Mesenchymal stem cell (in vitro differentiated cells and primary cell): ENCODE measurements at regions not wholly inside any gene's neighbourhood (a gene's known extent, or its start where the extent isn't known, plus 50 kb on each side); places are given as distances from the start of the nearest gene placed in this dataset.

ENCODE experiments used
- DNase-seq: peaks from one replicate; pipeline ENCODE4 v3.0.0-alpha.2; 2013
- H2AFZ ChIP-seq: one replicate; pipeline ENCODE4 v1.6.1; 2013; ENCODE audit warnings: low read depth, mild to moderate bottlenecking, control low read depth, inconsistent platforms, low read length, moderate library complexity
- H2AK5ac ChIP-seq: 2 replicates; pipeline ENCODE4 v1.6.1; 2013; ENCODE audit warnings: low read length, moderate library complexity, mild to moderate bottlenecking, inconsistent platforms; ENCODE audit not compliant: severe bottlenecking
- H2BK120ac ChIP-seq: one replicate; pipeline ENCODE4 v1.6.1; 2013; ENCODE audit warnings: low read depth, mild to moderate bottlenecking, inconsistent platforms, low read length, moderate library complexity
- H2BK12ac ChIP-seq, 2 experiments: one replicate each; pipeline ENCODE4 v1.6.1; 2013; ENCODE audit warnings: inconsistent platforms in 2 of 2, low read length in 2 of 2, mild to moderate bottlenecking in 2 of 2, moderate library complexity in 2 of 2, control low read depth in 1 of 2
- H2BK15ac ChIP-seq: one replicate; pipeline ENCODE4 v1.6.1; 2013; ENCODE audit warnings: mild to moderate bottlenecking, low read depth, inconsistent platforms; ENCODE audit not compliant: poor library complexity, severe bottlenecking
- H2BK5ac ChIP-seq: 2 replicates; pipeline ENCODE4 v1.6.1; 2013; ENCODE audit warnings: low read depth, mild to moderate bottlenecking, low read length, control low read depth, inconsistent platforms; ENCODE audit not compliant: poor library complexity, severe bottlenecking
- H3K14ac ChIP-seq, 2 experiments: one replicate each; pipeline ENCODE4 v1.6.1; 2013; ENCODE audit warnings: inconsistent platforms in 2 of 2, low read length in 2 of 2, control low read depth in 1 of 2, mild to moderate bottlenecking in 1 of 2, moderate library complexity in 1 of 2
- H3K18ac ChIP-seq, 2 experiments: one replicate each; pipeline ENCODE4 v1.6.1; 2013; ENCODE audit warnings: inconsistent platforms in 2 of 2, low read length in 2 of 2, control low read depth in 1 of 2, low read depth in 1 of 2, mild to moderate bottlenecking in 1 of 2
- H3K23ac ChIP-seq, 2 experiments: one replicate each; pipeline ENCODE4 v1.6.1; 2013; ENCODE audit warnings: inconsistent platforms in 2 of 2, low read length in 2 of 2, mild to moderate bottlenecking in 2 of 2, moderate library complexity in 2 of 2, control low read depth in 1 of 2
- H3K27ac ChIP-seq: 2 replicates; pipeline ENCODE4 v1.5.1; 2013; ENCODE audit warnings: mild to moderate bottlenecking, moderate library complexity, low read length, control low read depth, inconsistent platforms; ENCODE audit not compliant: poor library complexity, severe bottlenecking
- H3K27me3 ChIP-seq, 2 experiments: 2 replicates each; pipeline versions ENCODE4 v1.6.1 to v1.7.0; 2013; ENCODE audit warnings: low read length in 2 of 2, mild to moderate bottlenecking in 2 of 2, moderate library complexity in 2 of 2, control low read depth in 1 of 2, inconsistent platforms in 1 of 2; ENCODE audit not compliant: control insufficient read depth in 1 of 2, insufficient read depth in 1 of 2
- H3K36me3 ChIP-seq, 2 experiments: 2 replicates each; pipeline versions ENCODE4 v1.6.1 to v1.7.0; 2013; ENCODE audit warnings: low read length in 2 of 2, control low read depth in 1 of 2, inconsistent platforms in 1 of 2, low read depth in 1 of 2, mild to moderate bottlenecking in 1 of 2; ENCODE audit not compliant: insufficient read depth in 2 of 2, control insufficient read depth in 1 of 2
- H3K4ac ChIP-seq, 2 experiments: one replicate each; pipeline ENCODE4 v1.6.1; 2013; ENCODE audit warnings: inconsistent platforms in 2 of 2, low read length in 2 of 2, mild to moderate bottlenecking in 2 of 2, moderate library complexity in 2 of 2, control low read depth in 1 of 2, low read depth in 1 of 2
- H3K4me1 ChIP-seq: 2 replicates; pipeline ENCODE4 v1.6.1; 2013; ENCODE audit warnings: low read depth, low read length, control low read depth; ENCODE audit not compliant: control insufficient read depth, insufficient read depth
- H3K4me2 ChIP-seq: 2 replicates; pipeline ENCODE4 v1.6.1; 2013; ENCODE audit warnings: low read length, mild to moderate bottlenecking, inconsistent platforms; ENCODE audit not compliant: poor library complexity, severe bottlenecking
- H3K4me3 ChIP-seq, 2 experiments: 2 replicates each; pipeline versions ENCODE4 v1.5.1 to v1.7.0; 2013; ENCODE audit warnings: low read length in 2 of 2, mild to moderate bottlenecking in 2 of 2, control low read depth in 1 of 2, low read depth in 1 of 2; ENCODE audit not compliant: insufficient read depth in 1 of 2
- H3K79me1 ChIP-seq: replicated peaks from 2 replicates; pipeline ENCODE4 v1.6.1; 2013; ENCODE audit warnings: mild to moderate bottlenecking, control low read depth, low read length, inconsistent platforms; ENCODE audit not compliant: poor library complexity, severe bottlenecking
- H3K9ac ChIP-seq: 2 replicates; pipeline ENCODE4 v1.7.0; 2013; ENCODE audit warnings: mild to moderate bottlenecking, low read length, moderate library complexity
- H3K9me3 ChIP-seq: 2 replicates; pipeline ENCODE4 v1.7.0; 2013; ENCODE audit warnings: mild to moderate bottlenecking, low read length; ENCODE audit not compliant: control insufficient read depth
- H4K8ac ChIP-seq: one replicate; pipeline ENCODE4 v1.6.1; 2013; ENCODE audit warnings: inconsistent platforms, mild to moderate bottlenecking, low read length, moderate library complexity
- H4K91ac ChIP-seq: one replicate; pipeline ENCODE4 v1.6.1; 2013; ENCODE audit warnings: mild to moderate bottlenecking, low read length, inconsistent platforms
- WGBS: methylation state at CpG from one replicate; pipeline ENCODE4 v1.1.7; 2013; ENCODE audit warnings: mixed read lengths; 5-methylcytosine and 5-hydroxymethylcytosine counted together

GRCh38 chr14:94839348-94839747, 69.4 kb upstream of the GSC start:
- Histone ChIP-seq H3K4me1 (no peaks in the 10 kb centered on the region), H3K23ac (no peak overlapping the region), H4K8ac (no peak overlapping the region), H3K18ac (no peak overlapping the region), H2BK120ac (no peak overlapping the region), H3K4me3 (no peak overlapping the region), H3K9ac (no peak overlapping the region), H2BK5ac (no peak overlapping the region), H2BK12ac (no peak overlapping the region), H3K4ac (no peak overlapping the region), H3K27ac (no peak overlapping the region), H2AFZ (no peak overlapping the region), H3K36me3 (no peaks in the 10 kb centered on the region), H3K27me3 (peaks cover 4 to 5% of the 10 kb centered on the region in 2 experiments), H3K9me3 (peaks cover 6% of the 10 kb centered on the region), H4K91ac (no peak overlapping the region), H2AK5ac (no peak overlapping the region), H3K79me1 (no peaks in the 10 kb centered on the region), H2BK15ac (no peak overlapping the region), H3K4me2 (no peak overlapping the region), H3K14ac (no peak overlapping the region)
- DNase-seq: no peak
- 68% methylated on average over 3 of the region's 4 CpGs for WGBS

GRCh38 chr14:94836849-94837248, 66.9 kb upstream of the GSC start:
- H4K8ac ChIP-seq: no peak overlapping the region
- H4K91ac ChIP-seq: no peak overlapping the region
- H2AK5ac ChIP-seq: no peak overlapping the region
- H3K4me2 ChIP-seq: no peak overlapping the region
- H2BK120ac ChIP-seq: no peak overlapping the region
- no peak overlapping the region for H3K27ac ChIP-seq
- H2BK15ac ChIP-seq: no peak overlapping the region
- H3K36me3 ChIP-seq: no peaks in the 10 kb centered on the region
- no peak overlapping the region for H2BK12ac ChIP-seq
- no peak overlapping the region for H2AFZ ChIP-seq
- H3K4me3 ChIP-seq: no peak overlapping the region
- H3K9ac ChIP-seq: no peak overlapping the region
- H3K23ac ChIP-seq: no peak overlapping the region
- no peak for DNase-seq
- H3K4me1 ChIP-seq: no peaks in the 10 kb centered on the region
- peaks cover 6% of the 10 kb centered on the region for H3K9me3 ChIP-seq
- no peaks in the 10 kb centered on the region for H3K79me1 ChIP-seq
- H3K27me3 ChIP-seq: peaks cover 4 to 5% of the 10 kb centered on the region in 2 experiments
- WGBS: no CpG with 5 or more reads among the region's 2 CpGs
- no peak overlapping the region for H3K14ac ChIP-seq
- no peak overlapping the region for H3K18ac ChIP-seq
- H3K4ac ChIP-seq: no peak overlapping the region
- no peak overlapping the region for H2BK5ac ChIP-seq

DNA sequence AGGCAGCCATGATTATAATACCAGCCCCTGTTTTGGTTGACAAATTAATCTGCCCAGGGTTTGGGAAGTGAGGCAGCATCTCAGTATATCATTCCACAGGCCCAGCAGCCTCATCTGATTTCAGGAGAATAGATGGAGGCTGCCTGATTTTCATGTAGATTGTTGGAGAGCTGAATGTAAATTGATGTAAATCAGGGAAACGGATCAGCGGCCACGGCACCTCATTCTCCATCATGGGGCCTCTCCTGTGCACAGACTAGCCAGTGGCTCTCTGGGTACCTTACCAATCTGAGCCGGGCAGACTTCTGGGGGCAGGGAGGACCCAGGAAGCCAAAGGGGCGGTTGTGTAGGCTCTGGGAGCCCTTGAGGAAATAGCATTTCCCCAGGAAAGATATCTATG, 63.7 kb upstream of the GSC start:
- peaks cover 6% of the 10 kb centered on the region for H3K9me3 ChIP-seq
- H2BK120ac ChIP-seq: no peak overlapping the region
- no peak overlapping the region for H2BK12ac ChIP-seq
- no peaks in the 10 kb centered on the region for H3K36me3 ChIP-seq
- no peak overlapping the region for H2BK15ac ChIP-seq
- no peak overlapping the region for H4K91ac ChIP-seq
- no peak overlapping the region for H3K4me3 ChIP-seq
- H3K27me3 ChIP-seq: peaks cover 3 to 4% of the 10 kb centered on the region in 2 experiments
- H3K4me1 ChIP-seq: no peaks in the 10 kb centered on the region
- no peak overlapping the region for H3K14ac ChIP-seq
- no peak overlapping the region for H3K9ac ChIP-seq
- H3K27ac ChIP-seq: no peak overlapping the region
- H3K79me1 ChIP-seq: no peaks in the 10 kb centered on the region
- no peak overlapping the region for H3K18ac ChIP-seq
- H4K8ac ChIP-seq: no peak overlapping the region
- no peak overlapping the region for H3K4me2 ChIP-seq
- 89% methylated on average over 4 of the region's 5 CpGs for WGBS
- no peak overlapping the region for H2BK5ac ChIP-seq
- H2AK5ac ChIP-seq: no peak overlapping the region
- H2AFZ ChIP-seq: no peak overlapping the region
- H3K4ac ChIP-seq: no peak overlapping the region
- DNase-seq: no peak
- H3K23ac ChIP-seq: no peak overlapping the region

- Histone ChIP-seq H2BK12ac (no peak overlapping the region), H3K36me3 (no peaks in the 10 kb centered on the region), H2BK5ac (no peak overlapping the region), H2AK5ac (no peak overlapping the region), H3K23ac (no peak overlapping the region), H2BK15ac (no peak overlapping the region), H3K9me3 (peaks cover 6% of the 10 kb centered on the region), H4K91ac (no peak overlapping the region), H3K4ac (no peak overlapping the region), H3K4me2 (no peak overlapping the region), H3K27ac (no peak overlapping the region), H4K8ac (no peak overlapping the region), H3K9ac (no peak overlapping the region), H3K18ac (no peak overlapping the region), H3K79me1 (no peaks in the 10 kb centered on the region), H3K4me3 (no peak overlapping the region), H3K27me3 (peaks cover 0 to 13% of the 10 kb centered on the region in 2 experiments), H2AFZ (no peak overlapping the region), H3K4me1 (no peaks in the 10 kb centered on the region), H3K14ac (no peak overlapping the region), H2BK120ac (no peak overlapping the region)
- WGBS: 44% methylated on average over 1 of the region's 1 CpG
- DNase-seq: no peak
Observed at GRCh38 chr14:94831085-94831484, 61.2 kb upstream of the GSC start.
